H1 (cell line): ENCODE measurements at regions not wholly inside any gene's neighbourhood (a gene's known extent, or its start where the extent isn't known, plus 50 kb on each side); places are given as distances from the start of the nearest gene placed in this dataset.

Source experiments
- CTCF ChIA-PET: fragments of 300-600 bp; sonication (Branson Sonifier 250); formaldehyde crosslinking; loops from one replicate; lab custom pipeline; 2021; ENCODE audit not compliant: partially characterized antibody; lab: Charles Lee
- POLR2A ChIA-PET: fragments of 300-600 bp; sonication (Branson Sonifier 250); formaldehyde crosslinking; loops from one replicate; lab custom pipeline; 2021; ENCODE audit warnings: inconsistent platforms; ENCODE audit not compliant: partially characterized antibody; lab: Charles Lee
- DNase-seq, 2 experiments: peaks; one replicate each; pipeline versions ENCODE4 v3.0.0 to v3.0.0-alpha.2; 2010 to 2022; ENCODE audit warnings: low spot score in 2 of 2, low read depth in 1 of 2, mixed read lengths in 1 of 2
- FAIRE-seq: peaks from 2 replicates; lab custom pipeline; 2011; peaks lifted over from hg19 to GRCh38; lab: Jason Lieb, UNC
- H2AFZ ChIP-seq: 2 replicates; pipeline ENCODE4 v1.8.1; 2012; ENCODE audit warnings: low read length, inconsistent platforms
- H2AK5ac ChIP-seq: 2 replicates; pipeline ENCODE4 v1.6.1; 2013; ENCODE audit warnings: low read depth, low read length
- H2BK120ac ChIP-seq: replicated peaks from 2 replicates; pipeline ENCODE3; 2013; ENCODE audit warnings: low read depth, low read length, inconsistent platforms
- H2BK12ac ChIP-seq: 2 replicates; pipeline ENCODE4 v1.6.1; 2013; ENCODE audit warnings: low read depth, low read length
- H2BK15ac ChIP-seq: 2 replicates; pipeline ENCODE4 v1.6.1; 2013; ENCODE audit warnings: low read length
- H2BK20ac ChIP-seq: 2 replicates; pipeline ENCODE4 v1.6.1; 2013; ENCODE audit warnings: low read length
- H2BK5ac ChIP-seq: 2 replicates; pipeline ENCODE4 v1.6.1; 2013; ENCODE audit warnings: low read depth, low read length
- H3K14ac ChIP-seq: 2 replicates; pipeline ENCODE4 v1.6.1; 2013; ENCODE audit warnings: inconsistent platforms; ENCODE audit not compliant: insufficient read length
- H3K18ac ChIP-seq: 2 replicates; pipeline ENCODE4 v1.6.1; 2013; ENCODE audit warnings: low read length; ENCODE audit errors: extremely low read depth
- H3K23ac ChIP-seq: 2 replicates; pipeline ENCODE4 v1.6.1; 2013; ENCODE audit warnings: inconsistent platforms; ENCODE audit not compliant: insufficient read length
- H3K23me2 ChIP-seq: 2 replicates; pipeline ENCODE4 v1.6.1; 2013; ENCODE audit warnings: low read depth, low read length
- H3K27ac ChIP-seq: 2 replicates; pipeline ENCODE4 v1.6.1; 2011; ENCODE audit warnings: low read depth, low read length, inconsistent platforms
- H3K27me3 ChIP-seq, 4 experiments: replicated peaks in 1 of 4; 1 replicate in 1 of 4; 2 replicates in 3 of 4; pipeline versions ENCODE4 v1.6.1 to v1.8.1; 2011 to 2013; ENCODE audit warnings: low read length in 3 of 4, mild to moderate bottlenecking in 3 of 4, inconsistent platforms in 2 of 4, mixed read lengths in 2 of 4, moderate library complexity in 1 of 4; ENCODE audit not compliant: control insufficient read depth in 3 of 4, insufficient read depth in 3 of 4; ENCODE audit errors: extremely low read depth in 1 of 4
- H3K36me3 ChIP-seq, 4 experiments: 2 replicates each; pipeline versions ENCODE4 v1.6.1 to v1.8.1; 2011 to 2013; ENCODE audit warnings: mild to moderate bottlenecking in 4 of 4, low read length in 3 of 4, moderate library complexity in 2 of 4, control low read depth in 1 of 4, inconsistent platforms in 1 of 4; ENCODE audit not compliant: insufficient read depth in 4 of 4, control insufficient read depth in 2 of 4
- H3K4ac ChIP-seq: replicated peaks from 2 replicates; pipeline ENCODE3; 2013; ENCODE audit warnings: low read length, low read depth, mixed read lengths, inconsistent platforms; ENCODE audit not compliant: insufficient read length
- H3K4me1 ChIP-seq, 4 experiments: replicated peaks in 1 of 4; 1 replicate in 1 of 4; 2 replicates in 3 of 4; pipeline versions ENCODE4 v1.6.1 to v1.8.1; 2011 to 2013; ENCODE audit warnings: low read length in 3 of 4, inconsistent platforms in 2 of 4, mixed read lengths in 1 of 4; ENCODE audit not compliant: insufficient read depth in 4 of 4, control insufficient read depth in 3 of 4
- H3K4me2 ChIP-seq, 2 experiments: 2 replicates each; pipeline versions ENCODE4 v1.6.1 to v1.8.1; 2011 to 2013; ENCODE audit warnings: low read depth in 2 of 2, low read length in 2 of 2, control low read depth in 1 of 2, inconsistent platforms in 1 of 2, mild to moderate bottlenecking in 1 of 2; ENCODE audit not compliant: insufficient read depth in 1 of 2
- H3K4me3 ChIP-seq, 4 experiments: fragments of 200-600, 300-600 bp in 1 of 4; sonication (generic), shearing (Covaris generic), sonication (Bioruptor Twin) in 1 of 4; 2 replicates each; pipeline versions ENCODE4 v1.5.1 to v1.8.1; 2011 to 2016; ENCODE audit warnings: low read length in 4 of 4, low read depth in 3 of 4, control low read depth in 2 of 4, inconsistent platforms in 2 of 4, mild to moderate bottlenecking in 2 of 4, mixed read lengths in 1 of 4, moderate library complexity in 1 of 4; ENCODE audit not compliant: insufficient read depth in 2 of 4; ENCODE audit errors: extremely low read depth in 1 of 4
- H3K56ac ChIP-seq: replicated peaks from 2 replicates; pipeline ENCODE3; 2013; ENCODE audit warnings: low read depth, mild to moderate bottlenecking, mixed read lengths, low read length, inconsistent platforms; ENCODE audit not compliant: insufficient read length
- H3K79me1 ChIP-seq: 2 replicates; pipeline ENCODE4 v1.6.1; 2013; ENCODE audit warnings: low read depth, low read length, control low read depth
- H3K79me2 ChIP-seq, 2 experiments: 2 replicates each; pipeline versions ENCODE4 v1.6.1 to v1.8.1; 2012 to 2013; ENCODE audit warnings: low read length in 2 of 2, mild to moderate bottlenecking in 2 of 2, inconsistent platforms in 1 of 2; ENCODE audit not compliant: insufficient read depth in 2 of 2, control insufficient read depth in 1 of 2
- H3K9ac ChIP-seq, 4 experiments: replicated peaks in 1 of 4; 1 replicate in 1 of 4; 2 replicates in 3 of 4; pipeline versions ENCODE4 v1.6.1 to v1.8.1; 2011 to 2013; ENCODE audit warnings: low read depth in 3 of 4, low read length in 3 of 4, control low read depth in 2 of 4, mild to moderate bottlenecking in 2 of 4, moderate library complexity in 2 of 4, inconsistent platforms in 1 of 4; ENCODE audit errors: extremely low read depth in 1 of 4
- H3K9me3 ChIP-seq, 2 experiments: 2 replicates each; pipeline versions ENCODE4 v1.6.1 to v1.8.1; 2012 to 2013; ENCODE audit warnings: mild to moderate bottlenecking in 2 of 2, moderate library complexity in 2 of 2, control low read depth in 1 of 2, inconsistent platforms in 1 of 2, low read depth in 1 of 2, low read length in 1 of 2, mixed read lengths in 1 of 2; ENCODE audit not compliant: insufficient read depth in 2 of 2
- H4K20me1 ChIP-seq, 2 experiments: replicated peaks in 1 of 2; 2 replicates each; pipeline versions ENCODE3 to v1.8.1; 2011 to 2013; ENCODE audit warnings: inconsistent platforms in 2 of 2, low read length in 2 of 2, mild to moderate bottlenecking in 1 of 2; ENCODE audit not compliant: insufficient read depth in 2 of 2, control insufficient read depth in 1 of 2
- H4K5ac ChIP-seq: 2 replicates; pipeline ENCODE4 v1.6.1; 2013; ENCODE audit warnings: low read length, low read depth, mixed read lengths, inconsistent platforms; ENCODE audit not compliant: insufficient read length
- H4K8ac ChIP-seq: 2 replicates; pipeline ENCODE4 v1.8.0; 2013; ENCODE audit warnings: mild to moderate bottlenecking, moderate library complexity, low read length, inconsistent platforms; ENCODE audit not compliant: insufficient read depth; ENCODE audit errors: extremely low read depth
- H4K91ac ChIP-seq: replicated peaks from 2 replicates; pipeline ENCODE3; 2013; ENCODE audit warnings: low read length, mixed read lengths, inconsistent platforms; ENCODE audit not compliant: insufficient read length
- WGBS, 2 experiments: shearing (Covaris generic) in 1 of 2; methylation state at CpG; one replicate each; pipeline versions ENCODE4 v1.1.6 to v1.1.7; 2013 to 2015; ENCODE audit warnings: low lambda C conversion rate in 2 of 2, mixed read lengths in 2 of 2, inconsistent platforms in 1 of 2, low coverage in 1 of 2, missing lambda C conversion rate in 1 of 2; ENCODE audit not compliant: insufficient replicate concordance in 2 of 2, insufficient coverage in 1 of 2, insufficient read length in 1 of 2; ENCODE audit errors: extremely low coverage in 1 of 2, missing lambda C conversion rate in 1 of 2; 5-methylcytosine and 5-hydroxymethylcytosine counted together

- H4K91ac ChIP-seq = no peak overlapping the region
- no peak overlapping the region for H2AFZ ChIP-seq
- H3K4me3 ChIP-seq = no peak overlapping the region
- H3K79me1 ChIP-seq = no peaks in the 10 kb centered on the region
- no peak overlapping the region for H3K4ac ChIP-seq
- no peak overlapping the region for H3K9ac ChIP-seq
- H3K27me3 ChIP-seq = no peaks in the 10 kb centered on the region; a peak in 2 of 7 replicates
- H2BK20ac ChIP-seq = no peak overlapping the region; the same call in 1 of the 2 replicates
- H2AK5ac ChIP-seq = no peak overlapping the region
- no peak overlapping the region for H2BK5ac ChIP-seq
- no peaks in the 10 kb centered on the region for H3K36me3 ChIP-seq
- H2BK120ac ChIP-seq = no peak overlapping the region
- no peak overlapping the region for H4K8ac ChIP-seq
- no peak overlapping the region for H3K56ac ChIP-seq
- CTCF ChIA-PET = interaction anchor here (1.0 to 1.5 kb wide), 3 partner anchors 10 to 26 kb away, joined by 3 read pairs; no protein-coding TSS in a partner anchor
- H3K4me2 ChIP-seq = peak overlapping the region in 1 of 2 experiments; percentile 36; a peak in 1 of 4 replicates
- FAIRE-seq (no peak), DNase-seq (no peak)
- 0 out of 2 replicates have a peak, but pooled peaks cover 2% of the 10 kb centered on the region for H3K23me2 ChIP-seq
- H3K14ac ChIP-seq = no peak overlapping the region
- POLR2A ChIA-PET = no interaction called here
- no peak overlapping the region; the same call in 1 of the 2 replicates for H3K18ac ChIP-seq
- no peak overlapping the region for H2BK15ac ChIP-seq
- no peak overlapping the region for H2BK12ac ChIP-seq
- no peaks in the 10 kb centered on the region for H3K9me3 ChIP-seq
- H4K20me1 ChIP-seq = no peaks in the 10 kb centered on the region
- H4K5ac ChIP-seq = no peak overlapping the region
- H3K79me2 ChIP-seq = no peaks in the 10 kb centered on the region
- H3K4me1 ChIP-seq = peaks cover 8 to 17% (median 14%) of the 10 kb centered on the region in 4 experiments
- 92% methylated on average over 5 of the region's 5 CpGs; no CpG with 5 or more reads in 1 of the 2 experiments for WGBS, 2 experiments
- no peak overlapping the region for H3K23ac ChIP-seq
- no peak overlapping the region for H3K27ac ChIP-seq
Measured at GRCh38 chr10:113411456-113411855, 141.4 kb upstream of the HABP2 start.
